AG20443 (cell line): ENCODE measurements at regions not wholly inside any gene's neighbourhood (a gene's known extent, or its start where the extent isn't known, plus 50 kb on each side); places are given as distances from the start of the nearest gene placed in this dataset.

Experiments used
- DNase-seq: peaks from one replicate; pipeline ENCODE4 v3.0.0; 2012; ENCODE audit warnings: low spot score, mixed read lengths

DNA sequence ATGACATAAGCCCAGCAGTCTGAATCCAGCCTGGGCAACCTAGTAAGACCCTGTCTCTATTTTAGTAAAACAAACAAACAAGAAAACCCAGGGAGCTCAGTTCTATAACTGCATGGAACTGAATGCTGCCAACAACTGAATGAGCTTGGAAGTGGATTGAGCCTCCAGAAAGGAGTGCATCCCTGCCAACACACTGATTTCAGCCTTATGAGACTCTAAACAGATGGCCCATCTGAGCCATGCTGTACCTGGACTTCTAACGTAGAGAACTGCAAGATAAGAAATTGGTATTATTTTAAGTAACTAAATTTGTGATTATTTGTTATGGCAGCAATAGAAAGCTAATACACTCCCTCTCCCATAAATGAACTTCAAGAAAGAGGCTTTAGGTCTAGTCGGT, 150.4 kb upstream of the RAI14 start:
- no peak for DNase-seq

DNA sequence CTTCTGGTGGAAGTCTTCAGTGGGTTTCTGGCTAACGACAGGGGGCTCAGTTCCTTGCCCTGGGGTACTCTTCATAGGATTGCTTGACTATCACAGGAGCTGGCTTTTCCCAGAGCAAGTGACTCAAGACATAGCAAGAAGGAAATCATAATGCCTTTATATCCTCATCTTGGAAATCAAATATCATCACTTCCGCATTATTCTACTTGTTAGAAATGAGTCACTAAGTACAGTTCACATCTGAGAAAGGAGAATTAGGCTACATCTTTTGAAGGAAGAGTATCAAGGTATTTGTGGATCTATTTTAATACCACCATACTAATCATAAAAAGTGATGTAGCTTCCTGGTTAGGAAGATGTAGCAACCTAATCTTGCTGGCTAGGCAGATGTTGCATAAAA, 148.2 kb upstream of the RAI14 start:
- DNase-seq, result no peak

DNA sequence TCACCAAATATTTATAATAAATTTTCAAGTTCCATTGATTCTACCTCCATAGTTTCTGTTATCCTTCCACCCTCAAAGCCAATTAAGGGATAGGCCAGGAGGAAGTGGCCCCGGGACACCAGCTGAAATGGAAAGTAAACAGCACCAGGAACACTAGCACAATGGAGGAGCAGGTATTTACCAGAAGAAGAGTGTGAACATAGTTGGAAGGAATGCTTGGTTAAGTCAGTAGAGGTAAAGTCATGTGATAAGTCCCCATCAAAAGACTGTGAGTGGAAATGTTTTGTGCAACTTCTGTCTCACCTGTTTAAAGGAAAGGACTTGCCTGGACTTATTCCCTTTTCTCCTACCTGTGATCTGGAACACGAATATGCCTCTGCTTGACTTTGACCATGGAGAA, 146.7 kb upstream of the RAI14 start:
- DNase-seq, result no peak

DNA sequence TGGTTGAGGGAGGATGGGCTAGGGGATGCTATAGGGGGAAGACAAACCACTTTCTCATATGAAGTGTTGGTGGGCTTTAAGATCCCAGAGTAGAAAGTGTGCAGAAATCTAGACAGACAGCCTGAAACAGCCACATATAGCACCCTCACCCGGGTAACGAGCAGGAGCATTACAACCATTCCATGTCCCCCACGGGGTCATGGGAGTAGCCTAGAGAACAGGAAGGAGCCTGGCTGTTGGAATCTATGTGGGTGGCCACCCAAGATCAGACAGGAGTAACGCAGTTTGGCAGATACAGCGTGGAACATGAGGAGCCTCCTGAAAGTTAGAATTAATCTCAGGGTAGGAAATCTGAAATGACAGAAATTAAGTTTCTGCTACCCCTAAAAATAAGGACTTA, 146.1 kb upstream of the RAI14 start:
- no peak for DNase-seq

DNA sequence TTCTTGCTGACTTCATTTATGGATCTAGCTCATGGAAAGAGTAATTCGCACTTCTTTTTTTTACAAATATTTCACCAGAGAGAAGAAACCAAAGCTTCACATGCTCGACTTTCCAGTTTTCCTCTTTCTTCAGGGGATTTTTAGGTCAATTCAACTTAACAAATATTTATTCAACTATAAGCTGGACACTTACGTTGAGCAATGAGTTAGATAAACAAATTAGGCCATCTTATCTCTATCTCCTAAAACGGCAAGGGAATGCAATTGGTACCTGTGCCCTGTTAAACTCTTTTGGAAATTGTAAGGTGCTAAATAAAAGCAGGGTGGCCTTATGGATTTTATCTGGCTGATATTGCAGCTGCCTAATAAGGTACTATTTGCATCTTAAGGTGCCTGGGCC, 145.1 kb upstream of the RAI14 start:
- no peak for DNase-seq

DNA sequence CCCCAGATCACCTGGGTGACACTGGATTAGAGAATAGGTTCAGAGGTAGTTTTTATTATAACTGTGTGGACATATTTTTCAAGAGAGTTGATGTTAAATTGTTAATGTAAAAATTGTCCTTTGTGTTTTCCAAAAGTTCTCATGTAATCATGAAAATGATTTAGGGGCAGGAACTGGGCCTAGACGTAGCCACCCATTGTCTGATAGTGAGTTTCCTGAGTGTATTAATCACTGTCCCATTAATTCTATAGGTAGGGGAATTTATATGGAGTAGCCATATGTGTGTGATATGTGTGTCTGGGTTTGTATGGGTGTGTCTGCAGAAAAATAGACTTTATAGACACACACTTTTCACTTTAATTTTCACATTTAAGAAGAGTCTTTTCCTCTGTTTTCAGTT, 144.6 kb upstream of the RAI14 start:
- no peak for DNase-seq

DNA sequence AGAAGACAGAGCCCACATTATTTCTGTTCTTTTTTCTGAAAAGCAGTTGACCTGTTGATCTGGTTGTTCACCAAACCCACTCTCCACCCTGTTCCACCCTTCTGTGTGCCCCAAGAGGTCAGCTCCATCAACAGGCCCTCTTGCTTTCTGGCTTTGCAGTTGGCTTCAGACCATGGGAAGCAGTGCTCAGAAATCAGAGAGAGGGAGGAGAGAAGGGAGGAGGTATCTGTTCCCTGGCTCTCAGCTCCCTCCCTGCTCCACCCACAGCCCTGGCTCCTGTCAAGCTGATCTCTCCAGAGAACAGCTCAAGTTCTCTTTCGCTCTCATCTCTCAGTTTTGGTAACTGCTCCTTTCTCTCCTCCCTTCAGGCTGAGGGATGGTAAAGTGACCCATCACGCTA, 144.2 kb upstream of the RAI14 start:
- no peak for DNase-seq

DNA sequence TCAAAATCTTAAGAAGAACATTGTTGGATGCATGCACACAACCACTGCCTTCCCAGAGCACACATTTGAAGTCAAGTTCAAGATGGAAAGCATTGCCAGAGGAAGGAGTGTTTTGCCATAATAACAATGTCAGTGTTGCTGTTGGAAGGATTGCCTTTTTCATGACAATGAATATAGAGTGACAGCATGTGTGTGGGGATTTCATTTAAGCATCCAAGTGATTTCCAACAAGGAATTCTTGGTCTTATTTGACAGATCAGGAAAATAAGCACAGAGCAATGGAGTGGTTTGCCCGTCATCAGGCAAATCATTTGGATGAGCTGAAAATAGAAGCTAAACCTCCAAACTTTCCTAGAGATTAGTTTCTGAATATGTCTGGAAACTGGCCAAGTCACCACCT, 140.0 kb upstream of the RAI14 start:
- DNase-seq, result no peak

DNA sequence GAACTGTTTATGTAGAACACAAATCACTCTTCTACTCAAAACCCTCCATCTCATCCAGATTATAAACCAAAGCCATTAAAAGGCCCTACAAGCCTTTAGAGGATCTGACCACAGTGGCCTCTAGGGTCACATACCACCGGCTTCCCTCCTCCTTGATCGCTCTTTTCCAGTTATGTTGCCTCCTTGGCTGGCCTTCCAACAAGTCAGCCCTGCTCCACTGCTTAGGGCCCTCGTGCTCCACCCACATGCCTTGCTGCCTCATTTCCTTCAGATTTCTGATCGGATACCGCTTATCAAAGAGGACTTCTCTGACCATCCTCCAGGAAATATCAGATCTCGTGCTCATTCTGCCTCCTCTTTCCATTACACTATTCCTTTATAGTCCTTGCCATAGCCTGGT, 139.4 kb upstream of the RAI14 start:
- no peak for DNase-seq

DNA sequence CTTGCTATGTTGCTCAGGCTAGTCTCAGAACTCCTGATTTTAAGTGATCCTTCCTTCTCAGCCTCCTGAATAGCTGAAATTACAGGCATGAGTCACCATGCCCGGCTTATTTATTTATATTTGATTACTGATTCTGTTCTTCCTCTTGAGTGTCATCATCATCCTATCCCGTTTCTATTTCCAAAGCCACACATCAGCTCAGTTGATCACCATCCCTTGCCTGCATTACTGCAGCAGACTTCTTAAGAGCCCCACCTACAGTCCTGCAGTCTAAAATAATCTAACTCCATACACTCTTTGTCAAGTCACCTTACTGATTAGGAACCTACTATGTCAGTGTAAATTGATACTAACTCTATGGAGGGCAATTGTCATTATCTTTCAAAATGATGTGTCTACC, 138.9 kb upstream of the RAI14 start:
- no peak for DNase-seq

DNA sequence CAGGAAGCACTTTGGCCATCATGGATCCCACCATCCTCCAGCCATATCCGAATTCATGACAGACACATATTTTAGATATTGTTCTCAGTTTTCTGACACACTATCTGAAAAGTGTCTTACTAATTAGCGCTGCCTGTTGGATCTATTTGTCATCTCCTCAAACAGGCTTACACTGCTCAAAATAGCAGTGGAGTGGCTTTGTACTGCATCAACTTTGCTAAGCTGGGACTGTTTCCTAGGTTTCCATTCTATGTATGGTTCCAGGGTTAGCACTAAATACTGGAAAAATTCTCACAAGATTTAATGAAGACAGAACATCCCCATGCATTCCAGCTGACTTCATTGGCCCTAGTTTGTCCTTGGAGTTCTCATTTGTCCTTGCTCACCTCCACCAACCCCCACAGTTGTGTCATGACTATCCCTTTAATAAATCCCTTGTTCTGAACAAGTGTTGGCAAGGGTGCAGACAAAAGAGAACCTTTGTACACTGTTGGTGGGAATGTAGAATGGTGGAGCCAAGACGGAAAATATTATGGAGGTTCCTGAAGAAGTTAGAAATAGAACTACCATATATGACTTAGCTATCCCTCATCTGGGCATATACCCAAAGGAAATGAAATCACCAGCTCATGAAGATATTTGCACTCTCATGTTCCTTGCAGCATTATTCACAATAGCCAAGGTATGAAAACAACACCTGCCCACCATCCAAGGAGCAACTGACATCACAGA, 136.5 kb upstream of the RAI14 start:
- no peak for DNase-seq

DNA sequence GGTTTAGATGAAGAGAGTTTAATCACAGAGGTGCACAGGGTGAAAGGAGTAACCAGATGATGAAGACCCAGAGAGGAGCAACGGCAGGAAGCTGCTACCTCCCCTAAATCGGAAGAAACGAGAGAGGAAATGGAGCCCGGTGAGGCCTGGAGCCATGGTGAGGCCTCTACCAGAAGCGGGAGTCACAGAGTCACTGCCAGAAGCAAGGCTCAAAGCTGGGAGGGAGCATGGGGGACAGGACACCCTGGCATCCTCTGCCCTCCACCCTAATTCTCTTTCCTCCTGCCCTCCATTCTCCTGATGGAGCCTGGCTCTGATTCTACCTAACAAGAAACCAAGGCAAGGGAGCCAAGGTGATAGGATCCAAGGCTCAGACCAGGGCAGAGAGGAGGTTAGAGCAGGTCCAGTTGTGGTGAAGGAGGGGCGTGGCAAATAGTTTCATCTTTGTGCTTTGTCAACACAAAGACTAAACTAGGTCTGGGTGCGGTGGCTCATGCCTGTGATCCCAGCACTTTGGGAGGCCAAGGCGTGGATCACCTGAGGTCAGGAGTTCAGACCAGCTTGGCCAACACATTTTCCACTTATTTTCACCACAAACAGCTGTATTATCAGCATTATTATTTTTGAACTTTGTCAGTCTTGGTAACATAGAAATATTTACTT, 134.4 kb upstream of the RAI14 start:
- DNase-seq, result no peak

DNA sequence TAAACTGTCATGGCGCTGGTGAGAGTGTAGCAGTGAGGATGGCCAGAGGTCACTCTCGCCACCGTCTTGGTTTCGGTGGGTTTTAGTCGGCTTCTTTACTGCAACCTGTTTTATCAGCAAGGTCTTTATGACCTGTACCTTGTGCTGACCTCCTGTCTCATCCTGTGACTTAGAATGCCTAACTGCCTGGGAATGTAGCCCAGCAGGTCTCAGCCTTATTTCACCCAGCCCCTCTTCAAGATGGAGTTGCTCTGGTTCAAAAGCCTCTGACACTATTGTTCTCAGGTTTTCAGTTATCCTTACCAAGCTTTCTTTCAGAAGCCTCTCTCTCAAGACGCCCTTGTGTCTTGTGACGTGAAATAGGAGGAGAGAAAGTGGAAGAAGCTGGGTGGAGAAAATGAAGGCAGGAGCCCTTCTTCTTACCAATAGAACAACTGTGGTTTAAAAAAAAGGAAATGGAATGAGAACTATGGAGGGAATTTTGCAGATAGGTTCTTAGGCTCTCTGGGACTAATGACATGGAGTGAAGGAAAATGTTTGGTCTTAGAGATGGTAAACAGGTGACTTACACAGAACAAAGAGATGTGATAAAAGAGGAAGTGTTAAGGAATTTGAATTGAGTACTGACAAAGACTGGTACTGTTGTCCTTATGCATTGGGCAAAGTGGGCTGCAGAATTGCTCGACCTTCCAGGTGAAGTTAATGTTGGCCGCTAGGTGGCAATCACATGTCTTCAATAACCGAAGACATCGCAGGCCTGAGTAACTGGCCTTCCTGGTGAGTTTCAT, 133.3 kb upstream of the RAI14 start:
- peak; percentile 82 for DNase-seq

DNA sequence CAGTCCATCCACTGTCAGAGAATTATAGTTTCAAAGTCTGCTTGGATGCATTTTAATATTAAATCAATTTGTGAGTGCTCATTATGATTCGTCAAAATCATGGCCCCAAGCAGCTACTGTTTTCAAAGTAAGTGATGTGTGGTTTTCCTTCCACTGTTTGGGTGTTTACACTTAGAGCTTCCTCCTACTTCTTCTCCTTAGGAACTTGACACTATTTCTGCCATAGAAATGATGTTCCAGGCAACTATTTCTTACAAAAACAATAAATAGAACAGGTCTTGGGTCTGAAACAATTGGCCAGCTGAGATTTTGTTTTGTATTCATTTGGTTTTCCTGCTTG, 132.8 kb upstream of the RAI14 start:
- DNase-seq, result no peak

DNA sequence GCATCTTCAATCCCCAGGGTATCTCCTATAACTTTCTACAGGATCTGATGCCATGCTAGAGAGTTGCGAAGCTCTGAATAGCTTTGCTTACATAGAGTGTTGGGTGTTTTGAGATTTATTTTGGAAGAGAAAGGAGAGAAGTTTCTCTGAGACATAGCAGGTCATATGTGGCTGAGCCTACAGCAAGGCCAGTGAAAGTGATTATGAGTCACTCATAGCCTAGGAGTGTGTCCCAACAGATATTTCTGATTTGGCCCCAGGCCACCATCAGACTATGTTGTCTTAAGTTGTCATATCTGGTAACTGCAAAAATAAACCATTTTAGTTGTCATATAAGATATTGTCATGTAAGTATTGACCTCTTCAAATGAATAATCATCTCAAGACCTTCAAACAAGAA, 132.0 kb upstream of the RAI14 start:
- peak; percentile 45 for DNase-seq

DNA sequence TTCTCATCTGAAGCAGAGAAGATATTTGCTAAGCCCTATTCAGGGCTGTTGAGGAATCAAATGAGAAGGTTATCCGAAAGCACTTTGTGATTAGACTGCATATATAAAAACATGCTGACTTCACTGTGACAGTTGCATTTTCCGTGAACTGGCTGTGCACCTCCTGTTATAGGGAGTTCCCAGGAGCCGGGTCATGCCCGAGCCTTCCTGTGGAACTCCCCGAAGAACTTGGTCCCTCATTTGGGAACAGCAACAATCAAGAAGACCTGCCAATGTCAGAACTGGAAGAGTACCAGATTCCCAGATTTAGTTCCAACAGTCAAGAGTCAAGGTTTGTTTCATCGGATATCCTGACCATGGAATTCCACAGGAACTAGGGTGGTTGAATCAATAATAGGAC, 130.4 kb upstream of the RAI14 start:
- no peak for DNase-seq

DNA sequence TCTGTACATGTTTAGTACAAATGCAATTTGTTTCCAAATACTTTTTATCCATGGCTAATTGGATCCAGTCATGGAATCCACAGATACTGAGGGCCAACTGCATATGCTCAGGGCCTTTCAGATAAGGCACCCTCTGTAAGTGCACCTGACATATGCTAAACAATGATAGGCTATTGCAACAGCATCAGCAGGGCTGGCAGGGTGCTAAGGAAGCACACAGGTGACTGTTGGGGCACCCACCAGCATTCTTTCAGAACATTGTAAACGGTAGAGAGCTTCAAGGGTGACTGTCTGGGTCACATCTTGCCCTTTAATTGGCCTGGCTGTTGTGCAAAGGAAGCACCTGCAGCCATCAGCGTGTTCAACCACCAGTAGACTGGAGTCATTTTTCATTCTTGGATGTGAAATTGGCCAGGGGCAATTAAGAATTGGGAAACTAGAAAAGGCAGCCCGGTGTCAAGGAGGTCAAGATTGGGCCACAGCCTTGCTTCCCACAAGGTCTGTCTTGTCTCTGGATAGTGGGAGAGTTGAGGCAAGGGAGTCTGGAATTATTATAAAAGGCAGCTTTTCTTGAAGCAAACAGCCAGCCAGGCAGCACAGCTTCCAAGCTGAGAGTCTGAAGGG, 129.3 kb upstream of the RAI14 start:
- DNase-seq, result no peak

DNA sequence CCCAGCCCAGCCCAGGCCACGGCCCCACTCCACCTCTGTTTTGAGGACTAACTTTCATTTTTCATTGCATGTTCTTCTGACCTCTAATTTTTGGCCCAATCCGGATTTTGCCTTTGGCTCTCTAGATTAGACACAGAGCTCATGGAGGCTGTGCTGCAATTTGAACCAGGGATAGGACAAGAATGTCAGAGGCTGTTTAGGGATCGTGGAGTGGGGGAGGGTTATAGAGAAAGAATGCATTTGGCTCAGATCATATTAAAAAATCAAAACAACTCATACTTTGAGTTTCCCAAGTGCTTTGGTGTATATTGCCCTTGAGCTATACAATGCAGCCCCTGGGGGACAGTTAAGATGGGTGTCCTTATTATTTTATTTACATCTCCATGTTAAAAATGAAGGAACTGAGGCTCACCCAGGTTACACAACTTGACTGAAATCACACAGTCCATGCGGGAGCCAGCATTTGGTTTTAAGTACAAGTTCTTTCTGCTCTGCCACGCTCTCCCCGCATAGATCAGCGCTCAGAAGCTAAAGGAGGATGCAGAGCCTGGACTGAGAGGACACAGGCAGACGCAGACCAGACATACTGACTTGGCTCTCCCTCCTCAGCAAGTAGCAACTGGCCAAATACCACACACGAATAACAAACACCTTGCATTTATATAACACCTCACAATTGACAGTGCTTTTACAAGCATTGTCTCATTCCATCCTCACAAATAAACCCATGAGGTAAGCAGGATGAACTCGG, 126.4 kb upstream of the RAI14 start:
- no peak for DNase-seq

DNA sequence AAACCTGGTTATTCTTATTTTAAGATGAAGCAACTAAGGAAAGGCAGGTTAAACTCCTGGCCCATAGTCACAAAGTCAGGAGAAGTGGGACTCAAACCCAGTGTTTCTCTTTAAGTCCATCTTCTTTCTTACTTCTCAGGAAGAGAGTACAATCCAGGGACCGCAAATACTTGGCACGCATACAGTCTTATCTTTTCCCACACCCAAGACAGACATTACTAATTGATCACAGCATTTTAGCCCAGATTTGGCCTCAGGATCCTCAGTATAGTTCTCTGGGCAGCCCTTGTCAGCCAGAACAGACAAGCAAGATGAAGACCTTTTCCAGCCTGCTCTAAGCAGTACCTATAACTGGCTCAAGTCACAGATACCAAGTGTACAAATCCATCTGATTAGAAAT, 125.5 kb upstream of the RAI14 start:
- DNase-seq, result no peak

DNA sequence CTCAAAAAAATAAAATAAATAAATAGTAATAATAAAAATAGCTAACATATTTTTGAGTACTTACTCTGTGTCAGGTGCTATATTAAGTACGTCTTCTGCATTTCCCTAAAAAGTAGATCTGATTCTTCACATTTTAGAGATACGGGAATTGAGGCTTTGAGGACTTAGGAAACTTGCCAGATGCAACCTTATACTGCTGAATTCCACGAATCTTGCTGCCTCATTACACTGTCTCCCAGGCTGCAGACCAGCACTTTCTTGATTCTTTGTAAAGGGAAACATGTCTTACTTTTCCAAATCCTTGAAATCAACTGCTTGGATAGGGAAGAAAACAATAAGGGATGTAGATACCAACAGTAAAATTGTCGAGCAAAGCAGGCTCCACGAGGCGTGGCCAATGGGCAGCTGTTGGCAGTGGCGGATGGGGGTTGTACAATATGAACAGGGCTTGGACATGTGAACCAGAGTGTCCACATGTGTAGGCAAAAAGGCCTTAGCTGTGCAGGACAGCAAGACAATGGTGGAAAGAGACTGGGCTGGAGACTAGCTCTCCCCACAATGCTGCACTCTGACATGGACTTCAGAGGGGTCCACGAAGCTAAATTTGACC, 124.3 kb upstream of the RAI14 start:
- no peak for DNase-seq

DNA sequence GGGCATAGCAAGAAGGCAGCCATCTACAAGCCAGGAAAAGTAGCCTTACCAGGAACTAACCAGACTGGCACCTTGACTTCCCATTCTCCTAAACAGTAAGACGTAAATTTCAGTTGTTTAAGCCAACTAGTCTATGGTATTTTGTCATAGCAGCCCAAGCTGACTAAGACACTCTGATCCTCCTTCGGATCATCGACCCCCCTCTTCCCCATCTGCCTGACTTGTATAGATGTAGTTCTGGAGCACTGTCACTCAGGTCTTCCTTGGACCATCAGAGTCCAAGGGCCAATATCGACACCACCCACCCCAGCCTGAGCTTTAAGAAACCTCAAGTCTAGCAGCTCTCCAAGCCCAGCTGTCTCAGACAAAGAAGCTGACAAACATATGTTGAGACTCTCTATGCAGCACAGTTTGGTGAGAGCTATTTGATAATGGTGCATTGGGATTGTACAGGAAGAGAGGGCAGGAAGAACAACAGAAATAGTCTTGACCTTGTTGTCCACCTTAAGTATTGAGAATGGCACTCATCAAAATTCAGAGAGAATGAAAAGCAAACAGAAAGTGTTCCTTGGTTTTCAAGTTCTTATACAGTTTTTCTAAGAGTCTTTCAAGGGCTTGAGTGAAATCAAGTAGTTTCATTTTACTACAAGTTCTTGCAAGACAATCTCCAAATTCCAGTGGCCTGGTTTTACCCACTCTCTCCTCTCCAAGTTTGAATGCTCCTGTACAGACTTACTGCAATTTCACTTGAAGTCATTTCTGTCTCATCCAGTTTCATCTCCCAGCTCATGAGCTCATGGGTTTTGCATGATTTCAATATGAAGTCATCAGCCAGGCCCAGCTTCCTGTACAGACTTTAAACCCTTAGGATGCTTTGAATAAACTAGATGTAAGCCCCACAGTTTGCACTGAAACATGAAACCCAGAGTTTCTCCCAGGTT, 122.3 kb upstream of the RAI14 start:
- peak; percentile 72 for DNase-seq
